Mammary epithelial cell (primary cell): ENCODE measurements at regions not wholly inside any gene's neighbourhood (a gene's known extent, or its start where the extent isn't known, plus 50 kb on each side); places are given as distances from the start of the nearest gene placed in this dataset.

ENCODE experiments used
- CTCF ChIP-seq, 2 donors: IDR thresholded peaks in 1 of 2; conservative IDR thresholded peaks in 1 of 2; 2 replicates each; pipeline ENCODE4 v1.5.1; 2011 to 2012; ENCODE audit warnings: inconsistent platforms in 2 of 2, low read length in 2 of 2, mild to moderate bottlenecking in 2 of 2, control low read depth in 1 of 2, low read depth in 1 of 2; ENCODE audit not compliant: insufficient read depth in 1 of 2; ENCODE audit errors: extremely low read depth in 1 of 2
- EZH2 ChIP-seq: IDR thresholded peaks from 2 replicates; pipeline ENCODE4 v1.6.1; 2012; ENCODE audit warnings: low read length, inconsistent platforms, borderline replicate concordance

GRCh38 chr5:121762426-121762825 is 89.3 kb upstream of the FTMT start:
- no peak for TF ChIP-seq CTCF (conservative IDR thresholded peaks at IDR 0.05 in 1 of 2, IDR thresholded peaks at IDR 0.05 in 1 of 2; ENCODE audit: extremely low read depth in 1 of 2, insufficient read depth in 1 of 2, low read depth in 1 of 2, low read length in 2 of 2)
- TF ChIP-seq EZH2: no peak
